Fibroblast of gingiva (primary cell): ENCODE measurements at regions not wholly inside any gene's neighbourhood (a gene's known extent, or its start where the extent isn't known, plus 50 kb on each side); places are given as distances from the start of the nearest gene placed in this dataset.
A peak's percentile ranks its signal among the peaks of the same experiment; 100 is the strongest.
"Not testable (repeated sequence)": the region's sequence is repeated elsewhere in the genome, so short reads cannot be mapped to it uniquely, and the experiment has no call there.

Source experiments
- DNase-seq: peaks from one replicate; pipeline ENCODE4 v3.0.0-alpha.2; 2011; ENCODE audit warnings: low read depth

- no peak for DNase-seq
Measured at GRCh38 chr6:169014211-169015197, 239.1 kb downstream of the THBS2 start.

GRCh38 chr6:169009628-169010027, 244.0 kb downstream of the THBS2 start:
- no peak for DNase-seq

GRCh38 chr6:169008641-169009257, 244.9 kb downstream of the THBS2 start:
- peak; percentile 53 for DNase-seq

GRCh38 chr6:169005166-169005565, 248.5 kb downstream of the THBS2 start:
- no peak for DNase-seq

GRCh38 chr6:169000022-169000421, 253.6 kb downstream of the THBS2 start:
- DNase-seq, result no peak

GRCh38 chr6:168999392-168999791, 254.3 kb downstream of the THBS2 start:
- peak; percentile 22 for DNase-seq

GRCh38 chr6:168996356-168996625, 257.4 kb downstream of the THBS2 start:
- DNase-seq, result no peak

- no peak for DNase-seq
Measured at GRCh38 chr6:168995526-168996355, 257.9 kb downstream of the THBS2 start.

GRCh38 chr6:168994956-168995355, 258.7 kb downstream of the THBS2 start:
- DNase-seq, result no peak

GRCh38 chr6:168992446-168993144, 261.1 kb downstream of the THBS2 start:
- DNase-seq, result no peak

- DNase-seq, result not testable (repeated sequence)
Measured at GRCh38 chr6:168991695-168992094, 262.0 kb downstream of the THBS2 start.

- DNase-seq, result no peak
Measured at GRCh38 chr6:168990019-168990751, 263.5 kb downstream of the THBS2 start.

- no peak for DNase-seq
Measured at GRCh38 chr6:168989421-168989820, 264.2 kb downstream of the THBS2 start.

- DNase-seq, result peak; percentile 55
Measured at GRCh38 chr6:168988801-168989200, 264.8 kb downstream of the THBS2 start.

GRCh38 chr6:168988280-168988679, 265.4 kb downstream of the THBS2 start:
- DNase-seq, result peak; percentile 49

GRCh38 chr6:168985705-168986104, 267.9 kb downstream of the THBS2 start:
- no peak for DNase-seq

- DNase-seq, result no peak
Measured at GRCh38 chr6:168983925-168984324, 269.7 kb downstream of the THBS2 start.

GRCh38 chr6:168981187-168981586, 272.5 kb downstream of the THBS2 start:
- no peak for DNase-seq

- DNase-seq, result no peak
Measured at GRCh38 chr6:168979254-168979653, 274.4 kb downstream of the THBS2 start.

- no peak for DNase-seq
Measured at GRCh38 chr6:168972128-168972527, 281.5 kb downstream of the THBS2 start.

GRCh38 chr6:168971549-168971948, 282.1 kb downstream of the THBS2 start:
- no peak for DNase-seq
